GM13977 (cell line): ENCODE measurements at regions not wholly inside any gene's neighbourhood (a gene's known extent, or its start where the extent isn't known, plus 50 kb on each side); places are given as distances from the start of the nearest gene placed in this dataset.

Source experiments
- DNase-seq: peaks from one replicate; pipeline ENCODE4 v3.0.0; 2012; ENCODE audit warnings: low spot score
- CTCF ChIP-seq: IDR thresholded peaks from 2 replicates; pipeline ENCODE4 v1.5.1; 2012; ENCODE audit warnings: mild to moderate bottlenecking, control low read depth; ENCODE audit not compliant: insufficient read depth; ENCODE audit errors: extremely low read depth, missing control alignments
- in situ Hi-C: fragments of 300-500 bp; cut with MboI; formaldehyde crosslinking; loops from one replicate; pipeline ENCODE4 v1.12.0; 2022; ENCODE audit warnings: low sequenced_read_pairs, low pct_unique_long_range_greater_than_20kb, mixed read lengths, inconsistent platforms; ENCODE audit not compliant: unreplicated experiment

DNA sequence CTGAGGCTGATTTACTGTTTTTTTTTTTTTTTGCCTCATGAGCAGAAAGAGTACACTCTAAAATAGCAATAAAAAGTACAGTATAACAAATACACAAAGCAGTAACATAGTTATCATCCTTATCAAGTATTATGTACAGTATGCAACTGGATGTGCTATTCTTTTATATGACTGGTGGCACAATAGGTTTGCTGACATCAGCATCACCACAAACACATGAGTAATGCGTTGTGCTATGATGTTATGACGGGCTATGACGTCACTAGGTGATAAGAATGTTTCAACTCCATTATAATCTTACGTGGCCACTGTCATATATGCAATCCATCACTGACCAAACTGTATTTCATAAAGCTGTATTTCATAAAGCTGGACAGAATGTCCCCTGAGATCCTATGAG is 189.2 kb upstream of the GLI3 start:
- TF ChIP-seq CTCF: no peak

DNA sequence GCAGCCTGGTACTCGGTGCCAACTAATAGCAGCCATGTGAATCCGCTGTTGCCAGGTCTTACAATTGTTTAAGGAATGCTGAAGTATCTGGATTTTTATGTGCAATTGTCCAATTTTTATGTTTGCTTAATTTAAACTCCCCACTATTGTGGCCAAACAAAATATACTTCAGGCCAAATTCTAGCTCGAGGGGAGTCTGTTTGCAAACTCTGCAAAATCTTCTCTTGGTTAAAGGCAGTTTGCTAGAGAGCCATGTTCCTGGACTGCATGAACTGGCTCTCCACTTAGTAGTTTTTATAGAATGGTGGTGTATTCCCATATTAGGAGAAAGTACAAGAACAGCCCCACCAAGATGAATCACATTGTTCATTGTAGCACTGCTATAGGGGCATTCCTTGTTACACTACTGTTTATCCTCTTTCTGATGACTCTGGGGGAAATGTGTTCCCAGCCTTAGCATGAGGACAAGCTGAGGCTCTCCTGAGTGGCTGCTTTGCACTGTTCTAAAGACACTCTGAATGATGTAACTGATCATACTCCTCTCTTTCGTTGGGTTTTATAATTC is 178.0 kb upstream of the GLI3 start:
- in situ Hi-C loops: no loop called here
- DNase-seq: no peak
- TF ChIP-seq CTCF: no peak

More for the DNA sequence above, 189.2 kb upstream of the GLI3 start:
- no peak for DNase-seq
- in situ Hi-C loops: no loop called here

GRCh38 chr7:42414028-42414427 is 177.0 kb upstream of the GLI3 start:
- in situ Hi-C loops: no loop called here
- no peak for DNase-seq

GRCh38 chr7:42409296-42409695 is 172.3 kb upstream of the GLI3 start:
- in situ Hi-C loops: no loop called here
- TF ChIP-seq CTCF: no peak
- no peak for DNase-seq

More at GRCh38 chr7:42414028-42414427, 177.0 kb upstream of the GLI3 start:
- TF ChIP-seq CTCF: no peak

GRCh38 chr7:42407833-42408232 is 170.8 kb upstream of the GLI3 start:
- TF ChIP-seq CTCF: no peak
- in situ Hi-C loops: no loop called here
- DNase-seq: no peak

DNA sequence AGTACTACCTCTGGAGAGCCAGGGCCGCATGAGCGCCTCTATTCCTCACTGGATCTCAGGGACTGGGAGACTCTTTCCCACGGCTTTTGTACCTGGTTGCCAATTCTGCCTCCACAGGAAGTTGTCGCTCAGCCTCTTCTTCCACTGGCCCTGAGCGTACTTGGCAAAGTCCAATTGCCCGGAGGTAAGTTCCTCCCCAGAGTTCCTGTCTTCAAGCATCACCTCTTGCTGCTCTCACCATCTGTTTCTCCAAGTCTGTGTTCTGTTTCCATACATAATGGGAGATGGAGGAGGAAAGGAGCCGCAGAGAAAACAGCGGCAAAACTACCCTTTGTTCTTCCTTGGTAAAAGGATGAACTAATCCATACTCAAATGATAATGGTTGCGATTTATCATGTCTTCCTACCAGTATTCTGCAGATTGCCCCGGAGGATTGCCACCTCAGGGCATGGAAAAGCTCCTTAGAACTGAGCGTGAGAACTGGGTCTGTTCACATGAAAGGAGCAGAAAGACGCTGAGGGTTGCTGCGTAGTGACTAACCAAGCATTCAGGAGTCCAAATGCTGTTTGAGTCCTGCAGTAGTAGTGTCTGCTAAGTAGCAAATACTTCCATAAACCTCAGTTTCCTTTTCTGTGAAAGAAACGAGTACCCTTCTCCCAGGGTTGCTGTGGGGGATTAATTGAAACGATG is 170.2 kb upstream of the GLI3 start:
- DNase-seq: no peak
- no peak for TF ChIP-seq CTCF
- in situ Hi-C loops: no loop called here
